Head of caudate nucleus (tissue), 42 donors: ENCODE measurements at regions not wholly inside any gene's neighbourhood (a gene's known extent, or its start where the extent isn't known, plus 50 kb on each side); places are given as distances from the start of the nearest gene placed in this dataset.

Experiments used
- DNase-seq, 42 donors: peaks; one replicate each; pipeline versions ENCODE4 v3.0.0 to v3.0.0-alpha.2; 2020 to 2021; ENCODE audit warnings: mixed read lengths in 7 of 42
- intact Hi-C: fragments of 100-400 bp; cut with DNase I; formaldehyde crosslinking; loops from one replicate; pipeline ENCODE4 v1.15.0; 2022

DNA sequence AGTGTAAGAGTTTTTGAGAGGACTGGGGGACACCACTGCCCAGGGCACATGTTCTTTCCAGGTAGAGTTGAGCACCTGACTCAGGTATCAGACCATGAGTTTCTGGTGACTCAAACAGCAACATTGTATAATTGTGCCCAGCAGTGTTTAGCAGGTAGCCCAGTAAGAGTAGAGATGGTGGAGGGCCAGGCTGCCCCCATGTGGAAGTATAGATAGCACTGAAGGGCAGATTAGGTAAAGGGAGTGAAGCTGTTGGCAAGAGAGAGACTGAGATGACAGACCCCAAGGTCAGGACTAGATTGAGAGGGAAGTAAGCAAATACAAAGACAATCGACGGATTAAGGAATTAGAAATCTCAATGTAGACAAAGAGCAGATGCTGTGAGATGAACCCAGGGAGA is 74.6 kb downstream of the TRIM42 start:
- intact Hi-C loops = no loop called here
- no peak for DNase-seq

DNA sequence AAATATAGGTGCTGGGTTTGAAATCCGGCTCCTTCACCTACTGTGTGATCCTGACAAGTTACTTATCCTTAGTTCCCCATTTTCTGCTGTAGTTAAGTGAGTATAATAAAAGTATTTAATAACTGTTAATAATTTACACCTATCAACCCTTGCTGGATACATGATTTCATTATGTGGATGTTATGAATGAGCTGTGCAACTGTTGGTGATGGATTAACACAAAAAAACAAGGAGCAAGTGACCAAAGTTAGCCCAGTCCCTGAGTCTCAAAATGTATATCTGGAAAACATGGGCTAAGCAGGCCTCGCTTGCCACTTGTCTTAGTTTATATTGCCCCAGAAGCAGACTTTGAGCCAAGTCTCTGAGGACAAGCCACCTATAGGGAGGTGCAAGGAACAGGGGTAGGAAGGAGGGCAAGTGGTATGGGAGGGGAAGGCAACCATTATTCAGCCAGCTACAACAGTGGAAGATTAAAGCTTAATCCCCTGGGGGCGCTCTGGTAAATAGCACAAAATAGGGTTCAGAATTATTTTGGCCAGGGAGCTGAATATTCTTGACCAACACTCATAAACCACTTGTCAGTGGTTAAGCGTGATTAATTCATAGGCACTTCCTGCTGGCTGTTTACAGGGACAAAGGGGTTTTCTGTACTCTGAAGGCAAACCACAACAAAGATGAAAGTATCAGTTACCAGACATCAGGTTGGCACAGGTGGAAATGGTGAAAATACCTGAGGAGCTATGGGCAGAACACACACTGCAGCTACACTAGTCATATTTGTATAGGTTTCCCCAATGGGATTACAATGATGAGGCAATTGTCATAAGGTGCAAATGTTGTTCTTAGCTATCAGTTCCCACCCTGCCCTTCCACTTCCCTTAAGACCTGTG is 76.2 kb downstream of the TRIM42 start:
- intact Hi-C loops = no loop called here
- DNase-seq = no peak

GRCh38 chr3:140754936-140755335 is 77.1 kb downstream of the TRIM42 start:
- DNase-seq = no peak
- intact Hi-C loops = no loop called here

GRCh38 chr3:140756240-140757016 is 78.6 kb downstream of the TRIM42 start:
- no peak for DNase-seq
- intact Hi-C loops = no loop called here

- peak in 1 of 42 donors; percentile 27 for DNase-seq
- intact Hi-C loops = no loop called here
These were observed 81.1 kb downstream of the TRIM42 start for GRCh38 chr3:140758791-140759444.

GRCh38 chr3:140760324-140761075 is 82.6 kb downstream of the TRIM42 start:
- intact Hi-C loops = no loop called here
- DNase-seq = peak in 1 of 42 donors; percentile 28

DNA sequence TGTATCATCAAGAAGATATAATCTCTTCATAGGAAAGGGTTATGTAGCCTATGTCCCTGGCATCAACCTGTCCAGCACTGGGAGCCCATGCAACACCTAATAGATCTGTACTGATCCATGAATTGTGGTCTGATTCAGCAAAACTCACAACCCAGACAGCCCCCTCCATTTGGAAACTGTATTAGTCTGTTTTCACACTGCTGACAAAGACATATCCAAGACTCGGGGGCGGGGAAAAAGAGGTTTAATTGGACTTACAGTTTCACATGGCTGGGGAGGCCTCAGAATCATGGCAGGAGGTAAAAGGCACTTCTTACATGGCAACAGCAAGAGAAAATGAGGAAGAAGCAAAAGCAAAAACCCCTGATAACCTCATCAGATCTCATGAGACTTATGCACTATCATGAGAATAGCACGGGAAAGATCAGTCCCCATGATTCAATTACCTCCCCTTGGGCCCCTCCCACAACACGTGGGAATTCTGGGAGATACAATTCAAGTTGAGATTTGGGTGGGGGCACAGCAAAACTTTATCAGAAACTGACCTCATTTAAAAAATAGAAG is 83.3 kb downstream of the TRIM42 start:
- intact Hi-C loops = no loop called here
- peak in 1 of 42 donors; percentile 7 for DNase-seq

- intact Hi-C loops = no loop called here
- DNase-seq = no peak
These were observed 84.9 kb downstream of the TRIM42 start for GRCh38 chr3:140762746-140763145.

DNA sequence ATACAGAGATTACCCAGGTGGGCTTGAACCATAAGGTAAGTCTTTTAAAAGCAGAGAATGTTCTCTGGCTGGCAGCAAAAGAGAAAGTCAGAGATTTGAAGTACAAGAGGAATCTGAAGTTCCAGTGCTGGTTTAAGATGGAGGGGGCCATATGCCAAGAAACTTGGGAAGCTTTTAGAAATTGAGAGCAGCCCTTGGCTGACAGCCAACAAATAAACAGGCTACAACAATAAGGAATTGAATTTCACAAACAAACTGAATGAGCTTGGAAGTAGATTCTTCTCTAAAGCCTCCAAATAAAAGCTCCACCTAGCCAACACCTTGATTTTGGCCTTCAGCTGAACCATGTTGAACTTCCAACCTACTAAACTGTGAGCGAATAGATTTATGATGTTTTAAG is 85.7 kb downstream of the TRIM42 start:
- peak in 1 of 42 donors; percentile 7 for DNase-seq
- intact Hi-C loops = no loop called here

- DNase-seq = no peak
- intact Hi-C loops = no loop called here
These were observed 87.4 kb downstream of the TRIM42 start for GRCh38 chr3:140765246-140765645.

DNA sequence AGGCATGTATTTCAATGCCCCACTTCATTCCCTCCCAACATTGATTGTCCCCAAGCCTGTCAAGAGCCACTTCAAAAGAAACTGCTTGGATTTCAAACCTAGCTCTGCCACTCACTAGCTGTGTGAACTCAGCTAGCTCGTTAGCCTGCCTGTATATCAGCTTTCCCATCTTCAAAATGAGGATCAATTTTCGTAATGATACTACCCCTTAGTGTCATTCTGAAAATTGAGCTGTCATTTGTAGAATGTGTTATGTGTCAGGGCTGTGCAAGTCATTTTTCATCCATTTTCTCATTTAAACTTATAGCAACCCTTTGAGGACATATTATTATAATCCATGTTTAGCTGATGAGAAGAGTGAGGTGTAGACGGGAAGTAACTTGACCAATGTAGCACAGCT is 88.6 kb downstream of the TRIM42 start:
- DNase-seq = no peak
- intact Hi-C loops = no loop called here

GRCh38 chr3:140767566-140767965 is 89.7 kb downstream of the TRIM42 start:
- intact Hi-C loops = no loop called here
- DNase-seq = no peak

DNA sequence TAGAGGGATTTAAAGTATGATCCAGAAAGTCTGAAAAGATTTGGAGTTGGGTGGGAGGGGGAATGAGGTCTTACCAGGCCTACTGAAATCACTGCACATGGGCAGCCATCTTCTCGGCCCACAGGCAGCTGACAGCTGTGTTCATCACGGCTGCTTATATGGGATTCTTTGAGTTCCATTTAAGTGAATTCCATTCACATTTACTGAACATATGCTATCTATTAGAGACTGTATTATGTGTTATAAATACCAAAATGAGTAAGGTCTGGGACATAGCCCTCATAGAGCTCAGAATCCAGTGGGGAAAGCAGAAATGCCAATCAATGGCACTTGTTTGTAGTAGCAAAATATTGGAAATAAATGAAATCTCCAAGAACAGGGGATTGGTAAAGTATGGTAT is 91.1 kb downstream of the TRIM42 start:
- DNase-seq = no peak
- intact Hi-C loops = no loop called here

GRCh38 chr3:140769951-140770350 is 92.1 kb downstream of the TRIM42 start:
- intact Hi-C loops = no loop called here
- no peak for DNase-seq

DNA sequence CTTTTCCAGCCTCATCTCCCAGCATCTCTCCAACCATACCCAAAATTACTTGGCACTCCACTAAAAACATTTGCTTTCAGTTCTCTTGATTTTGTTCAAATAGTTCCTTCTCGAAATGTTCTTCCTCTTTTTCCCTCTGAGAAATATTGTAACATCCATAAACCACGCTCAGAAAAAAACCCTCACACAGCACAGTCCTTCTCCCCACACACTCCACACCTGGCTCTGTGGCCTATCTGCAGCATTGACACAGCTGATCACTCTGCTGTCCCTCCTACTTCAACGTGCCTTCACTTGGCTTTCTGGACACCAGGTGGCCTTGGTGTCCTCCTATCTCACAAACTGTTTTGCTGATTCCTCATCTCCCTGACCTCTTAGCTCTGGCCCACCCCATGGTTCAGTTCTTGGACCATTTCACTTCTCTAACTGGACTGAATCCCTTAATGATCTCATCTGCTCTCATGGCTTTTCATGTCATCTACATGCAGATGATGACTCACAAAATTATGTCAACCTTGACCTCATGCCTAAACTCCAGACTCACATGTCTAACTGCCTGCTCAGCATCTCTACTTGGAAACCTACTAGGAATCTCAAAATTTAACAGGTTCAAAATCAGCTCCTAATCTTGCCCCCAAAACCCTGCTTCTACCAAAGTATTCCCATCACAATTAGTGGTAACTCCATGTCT is 93.3 kb downstream of the TRIM42 start:
- intact Hi-C loops = no loop called here
- DNase-seq = no peak

DNA sequence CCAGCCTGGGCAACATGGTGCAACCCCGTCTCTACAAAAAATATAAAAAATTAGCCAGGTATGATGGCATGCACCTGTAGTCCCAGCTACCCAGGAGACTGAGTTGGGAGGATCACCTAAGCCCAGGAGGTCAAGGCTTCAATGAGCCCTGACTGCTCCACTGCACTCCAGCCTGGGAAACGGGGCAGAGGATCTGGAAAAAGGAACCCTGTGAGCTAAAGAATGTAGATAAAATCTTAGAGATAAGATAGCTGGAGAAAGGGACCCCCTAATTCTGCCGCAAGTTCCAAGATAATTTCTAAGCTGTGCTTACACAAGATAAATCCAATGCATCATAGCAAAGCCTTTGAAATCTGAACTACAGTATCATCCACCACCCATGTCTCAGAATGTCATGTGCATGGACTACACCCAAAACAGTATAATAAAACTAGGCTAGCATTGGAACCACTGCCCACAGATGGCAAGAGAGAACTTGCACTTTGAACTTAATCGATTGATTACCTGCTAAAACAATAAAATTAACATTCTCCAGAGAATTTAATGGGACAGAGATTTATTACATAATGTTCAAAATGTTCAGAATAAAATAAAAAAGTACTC is 99.9 kb downstream of the TRIM42 start:
- intact Hi-C loops = no loop called here

GRCh38 chr3:140791368-140791767 is 113.5 kb downstream of the TRIM42 start:
- intact Hi-C loops = no loop called here
- DNase-seq = no peak

More for the DNA sequence above, 99.9 kb downstream of the TRIM42 start:
- DNase-seq = no peak

GRCh38 chr3:140794507-140794906 is 116.6 kb downstream of the TRIM42 start:
- DNase-seq = no peak
- intact Hi-C loops = no loop called here
